Fibroblast of skin of right biceps (primary cell): ENCODE measurements at regions not wholly inside any gene's neighbourhood (a gene's known extent, or its start where the extent isn't known, plus 50 kb on each side); places are given as distances from the start of the nearest gene placed in this dataset.

Source experiments
- DNase-seq: peaks from one replicate; pipeline ENCODE4 v3.0.0-alpha.2; 2013

- no peak for DNase-seq
These were observed 344.1 kb upstream of the LMO3 start for GRCh38 chr12:16949871-16950667.

- no peak for DNase-seq
These were observed 343.4 kb upstream of the LMO3 start for GRCh38 chr12:16949371-16949770.

- DNase-seq = no peak
These were observed 340.7 kb upstream of the LMO3 start for GRCh38 chr12:16946704-16947103.

- peak; percentile 36 for DNase-seq
These were observed 333.9 kb upstream of the LMO3 start for GRCh38 chr12:16939871-16940306.

DNA sequence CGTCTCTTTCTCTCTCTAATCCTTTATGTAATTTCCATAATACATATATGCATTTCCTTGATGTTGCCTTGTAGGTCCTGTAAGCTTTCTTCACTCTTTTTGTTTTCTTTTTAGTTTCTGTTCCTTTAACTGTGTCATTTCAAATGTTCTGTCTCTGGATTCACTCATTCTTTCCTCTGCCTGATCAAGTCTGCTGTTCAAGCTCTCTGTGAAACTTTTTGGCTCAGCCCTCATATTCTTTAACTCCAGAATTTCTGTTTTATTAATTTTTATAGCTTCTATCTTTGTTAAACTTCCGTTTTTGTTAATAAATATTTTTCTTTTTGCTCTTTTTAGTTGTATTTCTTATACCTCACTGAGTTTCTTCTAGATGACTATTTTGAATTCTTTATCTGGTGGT, 321.3 kb upstream of the LMO3 start:
- DNase-seq = no peak

GRCh38 chr12:16920451-16920850, 314.5 kb upstream of the LMO3 start:
- DNase-seq = no peak

- no peak for DNase-seq
These were observed 313.6 kb upstream of the LMO3 start for GRCh38 chr12:16919551-16919950.

- no peak for DNase-seq
These were observed 308.9 kb upstream of the LMO3 start for GRCh38 chr12:16914853-16915252.

- no peak for DNase-seq
These were observed 308.0 kb upstream of the LMO3 start for GRCh38 chr12:16913832-16914490.

- DNase-seq = no peak
These were observed 296.0 kb upstream of the LMO3 start for GRCh38 chr12:16901946-16902345.

DNA sequence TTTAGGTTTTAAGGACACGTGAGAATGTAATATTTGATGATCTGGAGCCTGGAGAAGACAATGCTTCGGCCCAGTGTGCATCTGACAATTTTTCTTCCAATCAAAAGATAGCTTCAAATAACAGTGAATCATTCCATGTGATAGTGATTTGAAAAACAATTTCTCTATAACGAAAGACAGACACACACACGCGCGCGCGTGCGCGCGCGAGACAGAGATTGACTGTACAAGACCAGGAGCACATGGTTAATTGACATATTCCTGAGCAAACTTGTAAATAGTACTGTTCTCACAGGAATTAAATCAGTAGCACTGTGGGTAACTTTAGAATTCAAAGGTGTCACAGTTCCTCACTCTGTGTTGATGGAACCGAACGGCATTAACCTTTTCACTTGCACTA, 287.5 kb upstream of the LMO3 start:
- DNase-seq = no peak

- no peak for DNase-seq
These were observed 285.7 kb upstream of the LMO3 start for GRCh38 chr12:16891673-16892072.

DNA sequence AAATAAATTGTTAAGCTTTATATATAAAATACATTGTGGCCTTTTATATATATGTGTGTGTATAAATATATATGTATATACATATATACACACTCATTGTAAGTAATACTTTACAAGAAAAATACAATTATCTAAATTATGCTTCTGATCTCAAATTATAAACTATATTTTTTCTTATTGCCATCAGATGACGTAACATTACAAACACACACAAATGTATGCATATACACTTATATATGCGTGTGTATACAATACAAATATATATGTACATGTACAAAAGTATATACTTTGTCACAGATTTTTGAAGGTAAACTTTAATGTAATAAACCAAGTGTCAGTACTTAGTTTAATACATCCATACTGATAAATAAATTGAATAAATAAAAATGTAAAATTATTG, 278.9 kb upstream of the LMO3 start:
- no peak for DNase-seq

DNA sequence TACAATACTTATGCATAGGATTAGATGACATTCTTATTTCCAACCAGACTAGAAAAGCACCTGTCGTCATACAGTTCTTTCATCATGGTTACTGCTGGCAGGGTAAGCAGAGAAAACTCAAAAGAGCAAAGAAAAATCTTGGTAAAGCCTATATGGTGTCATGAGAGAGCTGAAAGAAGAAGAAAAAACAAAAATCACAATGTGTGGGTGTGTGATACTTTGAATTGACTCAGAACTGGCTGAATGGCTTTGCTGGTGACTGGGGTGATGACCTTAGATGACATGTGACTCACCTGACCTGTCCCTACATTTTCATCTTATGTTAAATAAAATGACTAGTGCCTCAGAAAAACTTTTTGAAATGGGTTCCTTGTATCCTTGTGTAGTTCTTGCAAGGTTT, 278.1 kb upstream of the LMO3 start:
- DNase-seq = no peak

- DNase-seq = no peak
These were observed 276.1 kb upstream of the LMO3 start for GRCh38 chr12:16881986-16882570.

DNA sequence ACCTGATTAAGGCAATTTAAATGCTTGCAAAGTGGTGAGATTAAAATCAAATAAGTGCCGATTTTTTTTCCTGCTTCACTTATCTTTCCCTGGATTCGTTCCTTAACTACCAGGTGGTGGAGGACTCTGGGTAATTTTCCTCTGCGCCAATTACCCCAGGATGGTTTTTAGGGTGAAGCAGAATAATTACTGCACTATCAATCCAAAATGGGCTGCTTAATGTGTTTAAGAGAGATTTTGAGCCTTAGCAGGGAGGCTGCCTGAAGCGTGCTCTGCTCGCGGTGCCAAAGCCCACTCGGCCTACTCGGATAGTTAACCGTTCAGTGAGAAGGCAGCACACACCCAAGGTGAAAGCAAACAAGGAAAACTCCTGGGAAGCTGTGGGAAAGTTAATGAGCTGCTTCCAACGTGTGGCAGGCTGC, 274.9 kb upstream of the LMO3 start:
- no peak for DNase-seq

DNA sequence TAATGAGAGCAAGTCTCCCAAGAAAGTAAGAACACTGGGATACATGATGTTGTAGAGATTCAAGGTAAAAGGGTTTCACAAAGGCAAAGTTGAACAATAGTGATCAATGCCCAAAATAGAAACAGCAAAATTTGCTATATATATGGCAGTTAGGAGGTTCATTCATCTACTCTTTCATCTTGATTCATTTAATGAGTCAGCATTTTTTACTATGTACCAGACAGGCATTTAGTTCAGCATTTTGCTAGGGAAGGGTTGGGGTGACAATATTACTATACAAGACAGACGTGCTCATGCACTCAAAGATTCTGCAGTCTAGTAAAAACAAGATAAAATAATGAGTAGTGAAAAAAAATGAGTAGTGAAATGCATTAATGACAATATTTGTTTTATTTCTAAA, 264.9 kb upstream of the LMO3 start:
- no peak for DNase-seq

DNA sequence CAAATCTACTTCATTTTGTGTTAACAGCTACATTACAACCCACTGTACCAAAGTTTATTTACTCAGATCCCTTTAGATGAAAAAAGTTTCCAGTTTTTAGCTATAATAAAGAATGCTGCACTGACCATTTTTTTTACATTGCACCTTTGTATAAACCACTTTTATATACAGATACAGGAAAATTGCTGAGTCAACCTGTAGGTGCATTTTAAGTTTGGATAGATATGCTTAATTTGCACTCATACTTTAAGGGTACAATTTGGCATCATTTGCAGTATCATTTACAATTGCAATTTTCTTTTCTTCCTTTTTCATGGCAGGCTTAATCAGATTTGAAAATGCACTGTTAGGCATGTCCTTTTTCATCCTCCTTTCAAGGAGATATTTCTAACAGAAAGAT, 257.8 kb upstream of the LMO3 start:
- DNase-seq = no peak

- no peak for DNase-seq
These were observed 251.5 kb upstream of the LMO3 start for GRCh38 chr12:16857456-16857923.

- DNase-seq = no peak
These were observed 248.5 kb upstream of the LMO3 start for GRCh38 chr12:16854465-16854864.

DNA sequence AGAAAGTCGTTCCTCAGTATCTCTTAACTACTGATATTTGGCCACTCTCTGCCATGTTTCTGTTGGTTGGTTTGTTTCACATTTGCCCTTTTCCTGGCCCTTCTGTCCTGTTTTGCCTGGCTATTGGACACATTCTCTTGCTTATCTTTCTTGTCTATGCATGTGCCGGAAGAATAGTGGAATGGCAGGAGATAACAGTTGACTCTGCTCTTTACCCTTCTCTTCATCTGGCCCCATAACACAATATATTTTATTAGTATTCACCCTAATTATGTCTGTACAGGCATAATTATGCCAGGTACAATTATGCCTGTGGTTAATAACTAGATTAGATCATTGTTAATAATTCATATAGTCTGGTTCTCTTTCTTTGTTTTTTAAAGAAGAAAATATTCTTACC, 243.5 kb upstream of the LMO3 start:
- no peak for DNase-seq

DNA sequence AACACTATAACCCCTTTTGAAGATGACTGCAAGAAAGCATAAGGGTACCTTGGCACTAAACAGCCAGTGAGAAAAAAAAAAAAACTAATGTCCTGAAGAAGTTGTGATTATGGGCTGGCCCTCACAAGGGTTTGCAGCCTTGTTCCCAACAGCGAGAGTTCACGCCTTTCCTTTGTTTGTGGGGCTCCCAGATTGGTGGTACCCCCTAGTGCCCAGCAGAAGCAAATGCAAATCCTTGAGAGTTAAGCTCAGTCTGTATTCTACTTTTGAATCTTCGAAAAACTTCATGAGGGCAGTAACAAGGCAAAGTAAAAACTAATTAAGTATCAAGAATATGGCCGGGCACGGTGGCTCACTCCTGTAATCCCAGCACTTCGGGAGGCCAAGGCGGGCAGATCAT, 238.9 kb upstream of the LMO3 start:
- no peak for DNase-seq

DNA sequence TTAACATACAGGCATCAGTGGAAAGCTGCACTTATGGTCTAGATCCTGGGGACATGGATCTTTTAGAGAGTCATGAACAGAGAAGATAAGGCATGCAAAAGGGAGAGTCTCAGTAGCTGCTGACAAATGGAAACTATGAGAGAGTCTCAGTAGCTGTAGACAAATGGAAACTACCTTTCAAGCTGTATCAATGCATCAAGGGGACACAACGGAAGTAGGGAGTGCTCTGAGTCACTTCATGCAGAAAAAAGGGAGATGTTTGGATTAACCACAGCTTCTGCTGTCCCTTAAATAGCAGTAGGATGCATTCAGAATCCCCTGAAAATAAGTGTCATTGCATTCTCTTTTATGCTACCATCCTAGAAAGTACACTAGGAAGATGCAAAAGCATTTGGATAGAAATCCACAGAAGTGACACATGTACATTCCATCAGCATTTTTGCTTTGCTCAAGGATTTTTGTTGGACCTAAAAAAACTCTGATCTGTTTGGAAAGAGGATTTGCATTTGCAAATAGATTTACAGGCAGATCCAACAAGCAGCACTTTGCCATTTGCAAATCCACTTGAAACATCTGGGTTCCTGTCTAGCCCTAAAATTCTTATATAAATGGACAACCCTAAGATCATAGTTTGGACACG, 227.5 kb upstream of the LMO3 start:
- no peak for DNase-seq

GRCh38 chr12:16828891-16829290, 222.9 kb upstream of the LMO3 start:
- DNase-seq = no peak
